Frontal cortex (tissue), 3 donors: ENCODE measurements at regions not wholly inside any gene's neighbourhood (a gene's known extent, or its start where the extent isn't known, plus 50 kb on each side); places are given as distances from the start of the nearest gene placed in this dataset.
"Not testable (repeated sequence)": the region's sequence is repeated elsewhere in the genome, so short reads cannot be mapped to it uniquely, and the experiment has no call there.

Experiments used
- DNase-seq, 2 donors: peaks; one replicate each; pipeline ENCODE4 v3.0.0; 2012; ENCODE audit warnings: low spot score in 2 of 2
- FAIRE-seq: peaks from 2 replicates; lab custom pipeline; 2012; peaks lifted over from hg19 to GRCh38; lab: Jason Lieb, UNC
- donor health status: control.
- donor health status: control.
- donor health status: control.

DNA sequence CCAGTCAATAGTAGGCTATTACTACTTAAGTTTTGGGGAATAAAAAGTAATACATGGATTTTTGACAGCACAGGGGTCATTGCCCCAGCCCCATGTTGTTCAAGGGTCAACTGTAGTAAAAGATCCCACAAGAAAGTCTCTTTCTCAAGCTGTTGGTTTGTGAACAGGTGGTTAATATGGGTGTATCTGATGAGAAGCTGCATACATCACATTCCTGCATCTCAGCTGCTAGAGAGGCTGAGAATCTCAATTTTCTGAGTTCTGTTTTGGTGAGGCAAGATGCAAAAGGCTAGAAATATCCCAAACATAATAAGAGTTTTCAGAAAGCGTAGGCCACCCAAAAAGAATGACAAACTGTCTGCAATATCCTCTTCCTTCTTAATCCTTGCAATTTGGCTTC is 76.8 kb upstream of the DAPK1 start:
- no peak for DNase-seq
- FAIRE-seq: no peak

DNA sequence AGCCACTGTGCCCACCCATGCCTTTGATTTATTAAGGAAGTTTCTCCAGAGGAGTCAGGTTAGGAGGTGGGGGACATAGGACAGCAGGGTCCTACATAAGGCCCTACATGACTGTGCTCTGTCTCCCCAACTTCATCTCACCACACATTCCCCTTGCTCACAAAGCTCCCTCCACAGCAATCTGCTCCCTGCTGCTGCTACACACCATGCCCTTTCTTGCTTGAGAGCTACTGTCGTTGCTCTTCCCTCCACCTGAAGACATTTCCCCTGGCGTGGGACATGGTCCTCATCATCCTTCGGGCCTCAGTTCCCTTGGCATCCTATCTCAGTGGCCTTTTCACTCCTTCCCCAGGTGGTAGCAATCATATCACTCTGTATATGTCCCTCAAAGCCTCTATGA is 75.9 kb upstream of the DAPK1 start:
- FAIRE-seq: no peak
- no peak for DNase-seq

DNA sequence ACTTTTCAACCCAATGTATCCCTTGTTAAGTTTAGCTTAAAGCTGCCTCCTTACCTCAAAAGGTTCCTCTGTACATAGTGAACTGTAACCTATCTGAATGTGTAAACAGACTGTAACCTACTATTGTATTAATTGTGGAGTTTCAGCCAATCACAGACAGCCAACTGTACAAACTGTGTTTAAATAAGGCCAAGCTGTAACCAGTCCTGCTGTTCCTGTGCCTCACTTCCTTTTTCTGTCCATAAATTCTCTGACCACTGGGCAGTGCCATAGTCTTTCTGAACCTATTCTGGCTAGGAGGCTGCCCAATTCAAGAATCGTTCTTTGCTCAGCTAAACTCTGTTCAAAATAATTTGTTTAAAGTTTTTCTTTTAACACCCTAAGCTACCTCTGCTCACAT is 74.7 kb upstream of the DAPK1 start:
- no peak for FAIRE-seq

DNA sequence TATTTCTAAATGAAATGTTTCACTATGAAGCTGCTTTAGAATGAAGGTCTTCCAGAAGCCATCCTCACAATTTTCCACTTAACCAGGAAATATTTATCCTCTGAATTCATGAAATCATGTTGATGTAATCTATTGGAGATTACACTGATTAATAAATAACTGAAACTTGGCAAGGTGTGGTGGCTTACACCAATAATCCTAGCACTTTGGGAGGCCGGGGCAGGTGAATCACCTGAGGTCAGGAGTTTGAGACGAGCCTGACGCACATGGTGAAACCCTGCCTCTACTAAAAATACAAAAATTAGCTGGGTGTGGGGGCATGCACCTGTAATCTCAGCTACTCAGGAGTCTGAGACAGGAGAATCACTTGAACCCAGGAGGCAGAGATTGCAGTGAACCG is 73.8 kb upstream of the DAPK1 start:
- DNase-seq, FAIRE-seq: not testable (repeated sequence)

More for the DNA sequence above, 74.7 kb upstream of the DAPK1 start:
- DNase-seq: no peak

DNA sequence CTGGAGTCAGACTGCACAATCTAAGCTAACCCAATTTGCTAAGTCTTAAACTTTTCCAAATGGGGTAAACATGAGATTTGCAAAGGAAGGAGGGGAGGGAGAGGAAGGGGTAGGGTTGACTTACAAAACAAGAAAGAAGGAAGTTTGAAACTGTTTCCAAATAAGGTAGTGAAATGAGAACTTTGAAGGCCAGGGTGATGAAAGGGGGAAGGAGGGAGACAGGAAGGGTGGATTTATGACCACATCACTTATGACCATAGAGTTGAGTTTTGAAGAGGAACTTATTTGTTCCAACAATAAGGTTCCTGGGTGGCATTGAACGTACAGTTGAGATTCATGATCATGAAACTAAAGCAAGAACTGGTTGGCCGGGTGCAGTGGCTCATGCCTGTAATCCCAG is 72.5 kb upstream of the DAPK1 start:
- FAIRE-seq (no peak), DNase-seq (no peak)

DNA sequence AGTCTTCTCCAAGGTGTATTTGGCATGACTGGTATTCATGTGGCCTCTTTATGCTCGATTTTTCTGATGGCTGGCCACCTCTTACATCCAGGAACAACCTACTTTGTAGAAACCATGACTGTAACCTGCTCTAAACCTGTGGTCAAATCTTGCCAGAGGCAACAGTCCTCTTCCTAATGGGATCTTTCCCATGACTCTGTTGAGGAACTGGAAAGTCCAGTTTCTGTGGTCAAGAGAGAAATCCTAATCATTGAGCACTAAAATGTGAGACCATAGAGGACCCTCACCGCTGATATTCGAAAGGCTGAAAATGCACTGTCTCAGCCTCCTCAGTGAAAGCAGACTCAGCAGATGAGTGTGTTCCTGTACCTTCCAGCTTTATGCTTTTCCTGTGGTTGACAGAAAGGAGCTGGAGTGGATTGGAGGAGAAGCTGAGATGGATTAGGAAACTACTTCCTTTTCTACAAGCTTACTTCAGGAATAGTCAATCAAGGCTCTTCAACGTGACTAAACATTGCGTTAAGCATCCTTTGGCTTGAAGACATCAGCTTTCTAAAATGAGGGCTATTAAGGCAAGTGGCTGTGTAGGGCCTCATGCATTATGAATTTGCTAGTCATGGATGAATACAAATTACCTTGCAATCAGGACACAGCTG is 69.7 kb upstream of the DAPK1 start:
- FAIRE-seq (no peak), DNase-seq (no peak)

DNA sequence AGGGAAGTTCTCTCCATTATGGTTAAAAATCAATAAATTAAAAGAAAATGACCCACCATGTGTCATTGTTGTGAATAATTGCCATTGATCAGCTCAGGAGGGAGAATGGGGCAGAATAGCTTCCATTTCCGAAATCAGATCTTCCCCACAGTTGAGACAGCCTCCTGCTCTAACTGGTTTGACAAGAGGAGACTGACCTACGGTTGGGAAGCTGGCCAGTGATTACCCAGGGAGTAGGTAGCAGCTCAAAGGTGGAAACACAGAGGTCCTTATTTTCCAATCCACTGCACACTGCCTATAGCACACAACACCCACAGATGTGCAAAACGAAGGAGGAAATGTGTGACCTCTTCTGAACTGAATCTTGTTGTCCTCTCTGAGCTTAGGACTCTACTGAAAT is 69.0 kb upstream of the DAPK1 start:
- no peak for FAIRE-seq
- DNase-seq: no peak

DNA sequence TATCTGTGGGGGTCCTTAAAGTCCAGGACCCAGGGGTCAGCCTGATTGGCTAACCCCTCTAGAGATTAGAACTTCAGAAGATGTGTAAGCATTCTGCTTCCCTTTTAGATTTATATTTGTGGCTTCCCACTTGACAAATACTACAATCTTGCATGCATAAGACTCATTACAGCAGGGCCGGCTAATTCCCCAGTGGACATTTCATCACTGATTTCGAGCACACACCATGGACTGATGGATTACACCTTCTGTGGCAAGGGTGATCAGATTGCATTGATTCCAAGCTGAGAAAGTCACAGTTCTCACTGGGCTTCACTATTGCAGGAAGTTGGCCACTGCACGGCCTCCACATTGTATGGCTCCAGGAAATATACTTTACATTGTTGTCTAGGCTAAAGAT is 65.8 kb upstream of the DAPK1 start:
- no peak for FAIRE-seq
- DNase-seq: no peak

DNA sequence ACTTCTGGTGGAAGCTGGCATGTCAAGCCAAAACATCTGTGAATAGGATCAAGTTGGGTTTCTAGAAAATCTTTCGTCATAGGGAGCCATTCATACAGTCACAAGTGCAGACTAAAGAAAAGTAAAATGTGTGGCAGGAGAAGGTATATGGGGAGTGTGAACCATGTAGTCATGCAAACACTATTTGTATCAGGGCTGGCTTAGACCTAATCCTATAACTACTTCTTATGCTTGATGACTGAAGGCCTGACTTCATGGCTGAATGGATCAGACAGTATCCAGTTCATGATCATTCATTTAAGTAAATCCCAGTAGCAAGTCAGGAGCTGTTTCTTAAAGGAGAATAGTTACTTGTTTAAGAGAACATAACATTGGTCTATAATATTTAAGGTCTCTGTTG is 63.8 kb upstream of the DAPK1 start:
- no peak for FAIRE-seq
- DNase-seq: no peak

DNA sequence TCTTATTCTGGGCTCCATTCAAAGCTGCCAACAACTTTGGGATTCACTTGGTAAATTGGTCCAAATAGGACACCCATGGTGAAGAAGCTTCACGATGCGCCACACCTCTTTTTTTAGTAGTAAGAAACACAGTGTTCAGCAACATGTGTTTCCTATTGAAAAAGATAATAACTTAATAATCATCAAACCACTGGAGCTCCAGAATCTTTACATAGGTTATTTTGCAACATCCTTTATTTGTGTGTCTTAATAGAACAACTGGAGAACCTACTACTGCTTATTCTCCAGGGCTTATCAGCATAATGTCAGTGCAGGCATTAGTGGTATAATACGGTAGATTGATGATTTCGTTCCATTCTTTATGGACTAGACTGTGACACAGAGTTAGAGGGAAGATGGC is 63.3 kb upstream of the DAPK1 start:
- DNase-seq (no peak), FAIRE-seq (no peak)

DNA sequence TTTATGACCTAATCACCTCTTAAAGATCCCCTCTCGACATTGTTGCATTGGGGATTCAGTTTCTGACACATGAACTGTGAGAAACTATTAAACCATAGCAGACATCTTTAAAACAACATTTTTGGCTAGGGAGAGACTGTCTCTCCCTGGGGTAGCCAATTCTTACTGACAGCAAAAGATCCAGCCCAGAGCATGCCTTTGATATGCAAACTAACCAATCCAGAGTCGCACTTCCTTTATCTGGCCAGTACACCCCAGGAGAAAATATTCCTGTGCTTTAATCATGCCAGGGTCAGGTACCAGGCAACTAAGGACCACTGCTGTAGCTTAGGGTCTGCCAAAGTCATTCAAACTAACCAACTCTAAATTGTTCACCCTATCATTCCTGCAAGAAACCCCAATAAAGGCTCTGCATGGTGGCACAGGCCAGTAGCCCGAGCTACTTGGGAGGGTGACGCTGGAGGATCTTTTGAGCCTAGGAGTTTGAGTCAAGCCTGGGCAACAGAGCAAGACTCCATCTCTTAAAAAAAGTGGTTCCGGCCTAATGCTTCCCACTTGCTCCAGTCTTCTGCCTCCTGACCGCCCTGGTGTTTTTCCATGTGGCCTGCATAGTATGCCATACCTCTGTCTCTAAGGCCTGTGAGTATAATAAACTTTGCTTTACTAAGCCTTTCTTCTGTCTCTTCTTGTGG is 62.3 kb upstream of the DAPK1 start:
- no peak for DNase-seq
- no peak for FAIRE-seq

DNA sequence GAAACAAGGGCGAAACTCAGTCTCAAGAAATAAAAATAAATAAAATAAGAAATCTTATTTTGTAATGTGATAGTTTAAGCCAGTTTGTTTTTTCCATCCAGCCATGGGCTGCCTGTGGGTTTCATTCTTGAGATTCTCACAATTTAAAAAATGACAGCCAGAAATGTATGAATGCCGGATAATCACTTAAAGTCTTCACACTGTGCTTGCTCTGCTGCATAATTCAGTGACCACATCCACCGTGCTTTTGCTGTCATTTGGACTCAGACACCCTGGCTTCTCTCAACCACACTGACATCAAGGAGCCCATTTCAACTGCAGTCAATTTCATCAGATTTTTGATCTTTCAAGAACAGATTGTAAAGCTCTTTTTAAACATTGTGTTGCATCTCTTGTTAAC is 61.0 kb upstream of the DAPK1 start:
- DNase-seq (no peak), FAIRE-seq (no peak)

DNA sequence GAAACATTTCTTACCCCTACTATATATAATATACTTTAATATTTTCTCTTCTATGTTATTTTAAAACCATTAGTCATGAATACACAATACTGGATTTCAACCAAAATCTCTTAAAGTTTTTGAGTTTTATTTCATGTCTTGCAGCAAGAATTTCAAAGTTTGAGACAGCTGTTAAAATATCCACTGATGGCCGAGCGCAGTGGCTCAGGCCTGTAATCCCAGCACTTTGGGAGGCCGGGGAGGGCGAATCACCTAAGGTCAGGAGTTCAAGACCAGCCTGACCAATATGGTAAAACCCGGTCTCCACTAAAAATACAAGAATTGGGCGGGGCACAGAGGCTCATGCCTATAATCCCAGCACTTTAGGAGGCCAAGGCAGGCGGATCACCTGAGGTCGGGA is 59.7 kb upstream of the DAPK1 start:
- DNase-seq (no peak), FAIRE-seq (no peak)

DNA sequence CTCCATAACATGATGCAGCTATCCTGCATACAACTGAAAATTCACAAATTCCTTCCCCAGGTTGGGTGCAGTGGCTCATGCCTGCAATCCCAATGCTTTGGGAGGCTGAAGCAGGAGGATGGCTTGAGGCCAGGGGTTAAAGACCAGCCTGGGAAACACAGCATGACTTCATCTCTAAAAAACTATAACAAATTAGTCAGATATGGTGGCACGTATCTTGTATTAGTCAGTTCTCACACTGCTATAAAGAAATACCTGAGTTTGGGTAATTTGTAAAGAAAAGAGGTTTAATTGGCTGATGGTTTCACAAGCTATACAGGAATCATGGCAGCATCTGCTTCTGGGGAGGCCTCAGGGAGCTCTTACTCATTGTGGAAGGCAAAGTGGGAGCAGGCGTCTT is 56.4 kb upstream of the DAPK1 start:
- FAIRE-seq (no peak), DNase-seq (no peak)

DNA sequence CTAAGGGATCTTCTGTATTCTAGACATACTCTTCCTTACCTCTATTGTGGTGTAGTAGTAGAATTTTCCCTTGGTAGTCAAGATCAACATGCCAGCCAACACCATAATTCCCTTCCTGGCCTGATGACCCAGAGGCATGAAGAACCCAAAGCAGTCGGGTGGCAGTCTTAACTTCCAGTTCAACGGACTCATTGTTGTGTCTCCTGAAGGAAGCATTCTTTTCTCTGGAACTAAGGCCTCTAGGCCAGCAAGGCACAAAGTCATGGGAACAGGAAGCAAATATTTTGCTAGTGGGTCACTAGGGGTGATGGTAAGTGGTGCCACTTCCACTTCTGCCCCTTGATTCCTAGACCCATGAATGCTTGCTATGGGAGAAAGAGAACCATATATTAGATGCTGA is 55.2 kb upstream of the DAPK1 start:
- FAIRE-seq: no peak
- no peak for DNase-seq

DNA sequence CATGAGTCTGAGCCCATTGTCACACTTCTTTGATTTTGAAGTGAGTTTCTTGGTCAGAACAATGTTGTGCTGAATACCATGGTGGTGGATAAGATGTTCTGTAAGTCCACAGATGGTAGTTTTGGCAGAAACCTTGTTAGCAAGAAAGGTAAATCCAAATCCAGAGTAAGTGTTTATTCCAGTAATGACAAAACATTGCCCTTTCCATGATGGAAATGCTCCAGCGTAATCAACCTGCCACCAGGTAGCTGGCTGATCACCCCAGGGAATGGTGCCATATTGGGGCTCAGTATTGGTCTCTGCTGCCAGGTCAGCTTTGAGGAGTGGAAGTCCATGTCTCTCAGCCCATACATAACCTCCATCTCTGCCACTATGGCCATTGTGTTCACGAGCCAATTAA is 54.7 kb upstream of the DAPK1 start:
- no peak for FAIRE-seq
- DNase-seq: no peak

DNA sequence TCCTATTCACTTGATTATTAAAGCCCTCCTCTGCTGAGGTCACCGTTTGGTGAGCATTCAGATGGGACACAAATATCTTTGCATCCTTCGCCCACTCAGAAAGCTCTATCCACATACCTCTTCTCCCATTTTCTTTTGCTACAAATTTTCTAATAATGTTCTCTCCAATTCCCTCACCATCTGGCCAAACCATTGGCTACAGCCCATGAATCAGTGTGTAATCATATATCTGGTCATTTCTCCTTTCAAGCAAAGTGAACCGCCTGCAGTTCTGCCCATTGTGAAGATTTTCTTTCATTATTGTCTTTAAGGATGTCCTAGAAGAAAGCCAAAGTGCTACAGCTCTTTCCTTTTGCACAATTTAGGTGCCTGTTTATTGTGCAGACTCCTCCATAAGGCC is 54.2 kb upstream of the DAPK1 start:
- DNase-seq (no peak), FAIRE-seq (no peak)

DNA sequence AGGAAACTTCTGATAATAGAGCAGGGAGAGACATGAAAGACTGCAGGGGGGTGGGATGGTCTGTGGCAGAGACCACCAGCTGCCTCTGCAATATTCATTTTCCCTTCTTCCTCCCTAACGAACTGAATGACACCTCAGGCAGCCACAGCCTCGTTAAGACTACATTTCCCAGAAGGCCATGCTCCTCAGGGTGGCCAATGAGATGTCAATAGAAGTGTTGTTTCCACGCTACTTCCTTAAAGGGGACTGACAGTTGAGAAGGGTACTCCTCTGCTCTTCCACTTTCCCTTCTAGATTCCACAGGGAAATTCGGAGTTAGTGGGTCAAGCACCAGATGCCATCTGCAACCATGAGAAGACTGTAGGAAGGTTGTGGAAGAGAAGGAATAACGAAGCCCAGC is 52.0 kb upstream of the DAPK1 start:
- FAIRE-seq: no peak

DNA sequence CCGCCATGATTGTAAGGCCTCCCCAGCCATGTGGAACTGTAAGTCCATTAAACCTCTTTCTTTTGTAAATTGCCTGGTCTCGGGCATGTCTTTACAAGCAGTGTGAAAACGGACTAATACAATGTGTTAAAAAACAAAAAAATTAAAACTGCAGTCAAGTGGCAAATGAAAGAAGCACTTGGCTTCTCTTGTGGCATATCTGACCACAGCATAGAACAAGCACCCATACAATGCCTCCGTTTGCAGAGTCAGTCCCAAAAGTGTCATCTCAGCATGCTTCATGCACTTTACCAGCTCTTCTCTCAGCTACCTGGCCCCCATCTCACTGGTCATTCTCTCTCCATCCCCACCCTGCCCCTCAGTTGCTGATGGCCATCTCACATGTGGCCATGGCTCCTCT is 51.1 kb upstream of the DAPK1 start:
- no peak for DNase-seq
- FAIRE-seq: no peak

More for the DNA sequence above, 52.0 kb upstream of the DAPK1 start:
- DNase-seq: peak in 1 of 2 donors; percentile 38

DNA sequence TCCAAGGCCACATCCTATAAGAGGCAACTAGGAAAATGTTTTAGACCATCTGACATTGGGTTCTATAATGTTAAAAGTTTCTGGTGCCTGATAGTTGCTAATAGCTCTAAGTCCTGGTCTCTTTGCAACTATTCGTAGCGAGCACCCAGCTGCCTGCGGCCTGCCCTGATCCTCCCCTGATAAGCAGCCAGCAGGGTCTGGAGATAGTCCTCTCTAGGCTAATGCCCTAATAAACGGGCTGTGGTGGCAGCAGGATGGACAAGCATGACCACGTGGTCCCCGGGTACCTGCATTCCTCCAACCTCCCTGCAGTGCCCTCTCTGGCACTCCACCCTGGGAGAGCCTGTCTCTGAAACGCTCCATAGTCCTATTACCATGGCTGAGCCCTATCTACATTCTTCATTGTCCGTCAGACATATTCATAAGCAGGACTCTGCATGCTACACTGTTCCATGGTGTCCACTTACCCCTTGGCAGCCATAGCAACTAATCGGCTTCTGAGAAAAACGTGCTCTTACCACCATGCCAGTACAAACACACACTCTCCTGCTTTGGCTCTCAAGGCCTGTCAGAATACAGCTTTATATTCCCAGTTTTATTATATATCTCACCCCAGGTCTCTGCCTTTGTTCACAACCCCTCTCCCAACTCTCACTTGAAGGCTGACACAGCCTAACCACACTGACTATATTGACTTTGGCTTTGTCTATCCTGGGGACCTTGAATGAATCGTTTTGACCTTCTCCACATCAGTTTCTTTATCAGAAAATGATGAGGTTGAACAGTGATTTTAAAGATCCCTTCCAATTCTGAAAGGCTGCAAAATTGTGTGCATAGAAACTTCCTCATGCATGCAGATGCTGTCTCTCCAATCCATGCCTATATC is 49.9 kb upstream of the DAPK1 start:
- DNase-seq (no peak), FAIRE-seq (no peak)
